ENCODE measurements at regions not wholly inside any gene's neighbourhood (a gene's known extent, or its start where the extent isn't known, plus 50 kb on each side); places are given as distances from the start of the nearest gene placed in this dataset.
A peak's percentile ranks its signal among the peaks of the same experiment; 100 is the strongest.
"Not testable (repeated sequence)": the region's sequence is repeated elsewhere in the genome, so short reads cannot be mapped to it uniquely, and the experiment has no call there.

DNA sequence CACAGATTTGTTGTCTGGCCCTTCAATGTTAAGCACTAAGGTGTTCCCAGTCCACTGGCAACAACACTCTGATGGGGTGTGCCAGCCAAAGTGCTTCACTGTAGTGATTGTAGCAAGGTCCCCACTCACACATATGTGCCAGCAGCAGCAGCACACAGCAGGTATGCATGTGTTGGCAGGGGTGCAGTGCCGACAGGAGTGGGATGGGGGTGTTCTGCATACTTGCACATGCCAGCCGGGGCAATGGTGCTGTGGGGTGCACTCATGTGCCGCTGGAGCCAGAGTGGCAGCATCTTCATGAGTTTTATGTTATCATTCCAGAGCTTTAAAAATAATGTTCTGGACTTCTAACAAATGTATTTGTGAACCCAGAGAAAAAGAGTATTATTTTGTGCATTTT, 148.1 kb downstream of the TP53TG3D start:
- H3K27me3 ChIP-seq; H3K79me2 ChIP-seq; H2AFZ ChIP-seq; H3K4me1 ChIP-seq (ENCODE audit: insufficient read depth); H3K9me2 ChIP-seq (replicated peaks; ENCODE audit: insufficient read depth); H3K36me3 ChIP-seq (replicated peaks; ENCODE audit: insufficient read depth, low read depth); H3K27ac ChIP-seq; H3K4me3 ChIP-seq; H4K20me1 ChIP-seq (ENCODE audit: insufficient read depth, poor library complexity, severe bottlenecking); H3K9me3 ChIP-seq (ENCODE audit: low read depth); H3K4me2 ChIP-seq: not testable (repeated sequence)
- WGBS (ENCODE audit: low lambda C conversion rate, missing lambda C conversion rate) = 83% methylated on average over 3 of the region's 3 CpGs
- DNase-seq (ENCODE audit: low spot score) = peak; percentile 1

Data from hepatocyte (in vitro differentiated cells).